Subcutaneous abdominal adipose tissue (tissue), 5 donors: ENCODE measurements at regions not wholly inside any gene's neighbourhood (a gene's known extent, or its start where the extent isn't known, plus 50 kb on each side); places are given as distances from the start of the nearest gene placed in this dataset.

ENCODE experiments used
- H3K27ac ChIP-seq: one replicate; pipeline ENCODE4 v1.7.0; 2013; ENCODE audit warnings: low read depth, mild to moderate bottlenecking, inconsistent platforms, low read length, moderate library complexity
- H3K27me3 ChIP-seq, 5 donors: one replicate each; pipeline ENCODE4 v1.7.0; 2013; ENCODE audit warnings: low read length in 5 of 5, inconsistent platforms in 1 of 5; ENCODE audit not compliant: control insufficient read depth in 5 of 5, insufficient read depth in 4 of 5
- H3K36me3 ChIP-seq, 5 donors: one replicate each; pipeline ENCODE4 v1.7.0; 2013; ENCODE audit warnings: low read length in 5 of 5; ENCODE audit not compliant: control insufficient read depth in 5 of 5, insufficient read depth in 5 of 5
- H3K4me1 ChIP-seq, 5 donors: one replicate each; pipeline ENCODE4 v1.7.0; 2013; ENCODE audit warnings: low read length in 5 of 5, mild to moderate bottlenecking in 3 of 5, moderate library complexity in 1 of 5; ENCODE audit not compliant: control insufficient read depth in 5 of 5, insufficient read depth in 5 of 5
- H3K4me3 ChIP-seq, 5 donors: one replicate each; pipeline ENCODE4 v1.7.0; 2013; ENCODE audit warnings: low read length in 5 of 5, low read depth in 1 of 5
- H3K9ac ChIP-seq, 5 donors: one replicate each; pipeline ENCODE4 v1.7.0; 2013; ENCODE audit warnings: low read length in 5 of 5, mild to moderate bottlenecking in 4 of 5, moderate library complexity in 3 of 5
- H3K9me3 ChIP-seq, 5 donors: one replicate each; pipeline ENCODE4 v1.7.0; 2013; ENCODE audit warnings: low read length in 5 of 5; ENCODE audit not compliant: control insufficient read depth in 5 of 5
- donor health status: healthy.
- donor health status: healthy.
- donor health status: healthy.
- donor health status: healthy.
- donor health status: healthy.

- no peaks in the 10 kb centered on the region for H3K9me3 ChIP-seq
- H3K27me3 ChIP-seq = peaks cover 21 to 54% (median 34%) of the 10 kb centered on the region in 5 donors
Observed at GRCh38 chr12:113645603-113646002, 173.9 kb upstream of the LHX5 start.

GRCh38 chr12:113645183-113645582 lies 173.5 kb upstream of the LHX5 start:
- H3K4me3 ChIP-seq = no peak overlapping the region
- peaks cover 18 to 50% (median 32%) of the 10 kb centered on the region in 5 donors for H3K27me3 ChIP-seq
- no peaks in the 10 kb centered on the region for H3K9me3 ChIP-seq
- H3K4me1 ChIP-seq = no peaks in the 10 kb centered on the region
- H3K36me3 ChIP-seq = no peaks in the 10 kb centered on the region
- H3K27ac ChIP-seq = no peak overlapping the region
- no peak overlapping the region for H3K9ac ChIP-seq

More at GRCh38 chr12:113645603-113646002, 173.9 kb upstream of the LHX5 start:
- Histone ChIP-seq H3K27ac (no peak overlapping the region), H3K36me3 (no peaks in the 10 kb centered on the region), H3K4me1 (no peaks in the 10 kb centered on the region), H3K4me3 (no peak overlapping the region), H3K9ac (no peak overlapping the region)

GRCh38 chr12:113643177-113643974 lies 171.7 kb upstream of the LHX5 start:
- H3K4me1 ChIP-seq = no peaks in the 10 kb centered on the region
- no peaks in the 10 kb centered on the region for H3K9me3 ChIP-seq
- peaks cover 18 to 44% (median 34%) of the 10 kb centered on the region in 5 donors for H3K27me3 ChIP-seq
- no peak overlapping the region for H3K27ac ChIP-seq
- no peaks in the 10 kb centered on the region for H3K36me3 ChIP-seq
- H3K9ac ChIP-seq = no peak overlapping the region
- no peak overlapping the region for H3K4me3 ChIP-seq

- H3K27ac ChIP-seq = no peak overlapping the region
- peaks cover 18 to 44% (median 34%) of the 10 kb centered on the region in 5 donors for H3K27me3 ChIP-seq
- no peaks in the 10 kb centered on the region for H3K4me1 ChIP-seq
- H3K4me3 ChIP-seq = no peak overlapping the region
- H3K36me3 ChIP-seq = no peaks in the 10 kb centered on the region
- no peak overlapping the region for H3K9ac ChIP-seq
- H3K9me3 ChIP-seq = no peaks in the 10 kb centered on the region
Observed at GRCh38 chr12:113642672-113643071, 171.0 kb upstream of the LHX5 start.

- H3K9ac ChIP-seq = no peak overlapping the region
- peaks cover 15 to 42% (median 34%) of the 10 kb centered on the region in 5 donors for H3K27me3 ChIP-seq
- H3K9me3 ChIP-seq = no peaks in the 10 kb centered on the region
- H3K27ac ChIP-seq = no peak overlapping the region
- no peak overlapping the region for H3K4me3 ChIP-seq
- no peaks in the 10 kb centered on the region for H3K4me1 ChIP-seq
- no peaks in the 10 kb centered on the region for H3K36me3 ChIP-seq
Observed at GRCh38 chr12:113642216-113642615, 170.5 kb upstream of the LHX5 start.

GRCh38 chr12:113641426-113642030 lies 169.9 kb upstream of the LHX5 start:
- Histone ChIP-seq H3K27me3 (peaks cover 13 to 44% (median 34%) of the 10 kb centered on the region in 5 donors), H3K4me3 (no peak overlapping the region), H3K4me1 (no peaks in the 10 kb centered on the region), H3K9ac (no peak overlapping the region), H3K9me3 (no peaks in the 10 kb centered on the region), H3K36me3 (no peaks in the 10 kb centered on the region), H3K27ac (no peak overlapping the region)

- no peak overlapping the region for H3K27ac ChIP-seq
- H3K36me3 ChIP-seq = no peaks in the 10 kb centered on the region
- H3K27me3 ChIP-seq = peaks cover 13 to 45% (median 30%) of the 10 kb centered on the region in 5 donors
- H3K4me1 ChIP-seq = no peaks in the 10 kb centered on the region
- no peak overlapping the region for H3K4me3 ChIP-seq
- no peak overlapping the region for H3K9ac ChIP-seq
- no peaks in the 10 kb centered on the region for H3K9me3 ChIP-seq
Observed at GRCh38 chr12:113640837-113641236, 169.2 kb upstream of the LHX5 start.

GRCh38 chr12:113639474-113639873 lies 167.8 kb upstream of the LHX5 start:
- Histone ChIP-seq H3K9me3 (no peaks in the 10 kb centered on the region), H3K4me1 (no peaks in the 10 kb centered on the region), H3K9ac (no peak overlapping the region), H3K36me3 (no peaks in the 10 kb centered on the region), H3K4me3 (no peak overlapping the region), H3K27ac (no peak overlapping the region), H3K27me3 (peaks cover 9 to 39% (median 28%) of the 10 kb centered on the region in 5 donors)

GRCh38 chr12:113638460-113638775 lies 166.7 kb upstream of the LHX5 start:
- peaks cover 4 to 30% (median 27%) of the 10 kb centered on the region in 5 donors for H3K27me3 ChIP-seq
- no peak overlapping the region for H3K9ac ChIP-seq
- H3K36me3 ChIP-seq = no peaks in the 10 kb centered on the region
- no peak overlapping the region for H3K4me3 ChIP-seq
- no peaks in the 10 kb centered on the region for H3K4me1 ChIP-seq
- H3K9me3 ChIP-seq = no peaks in the 10 kb centered on the region
- H3K27ac ChIP-seq = no peak overlapping the region

GRCh38 chr12:113634982-113635381 lies 163.3 kb upstream of the LHX5 start:
- Histone ChIP-seq H3K4me3 (no peak overlapping the region), H3K4me1 (no peaks in the 10 kb centered on the region), H3K36me3 (no peaks in the 10 kb centered on the region), H3K9me3 (peaks cover 2 to 19% (median 11%) of the 10 kb centered on the region in 5 donors), H3K27ac (no peak overlapping the region), H3K9ac (no peak overlapping the region), H3K27me3 (peaks cover 0 to 21% (median 12%) of the 10 kb centered on the region in 5 donors)
